Thoracic aorta (tissue), 2 donors: ENCODE measurements at regions not wholly inside any gene's neighbourhood (a gene's known extent, or its start where the extent isn't known, plus 50 kb on each side); places are given as distances from the start of the nearest gene placed in this dataset.

ENCODE experiments used
- ATAC-seq: fragments of 150-250 bp; one replicate; pipeline ENCODE4 v1.8.0; 2017; ENCODE audit warnings: low read depth; ENCODE audit not compliant: insufficient number of reproducible peaks, low FRiP score
- DNase-seq: peaks from one replicate; pipeline ENCODE4 v3.0.0-alpha.2; 2020; ENCODE audit warnings: low spot score
- H3K27ac ChIP-seq, 2 donors: fragments of 200-600 bp; sonication (generic); 1 replicate in 1 of 2; 2 replicates in 1 of 2; pipeline ENCODE4 v1.5.1; 2016; ENCODE audit warnings: mild to moderate bottlenecking in 2 of 2, moderate library complexity in 2 of 2
- H3K27me3 ChIP-seq: fragments of 200-600 bp; sonication (generic); replicated peaks from 2 replicates; pipeline ENCODE4 v1.6.0; 2016; ENCODE audit warnings: mild to moderate bottlenecking; ENCODE audit not compliant: insufficient read depth
- H3K36me3 ChIP-seq: fragments of 200-600 bp; sonication (generic); one replicate; pipeline ENCODE4 v1.5.1; 2016
- H3K4me1 ChIP-seq, 2 donors: fragments of 200-600 bp; sonication (generic); 1 replicate in 1 of 2; 2 replicates in 1 of 2; pipeline versions ENCODE4 v1.5.1 to v1.6.0; 2016; ENCODE audit warnings: low read depth in 2 of 2, mild to moderate bottlenecking in 1 of 2; ENCODE audit not compliant: control insufficient read depth in 1 of 2
- H3K4me3 ChIP-seq: fragments of 200-600 bp; sonication (generic); 2 replicates; pipeline ENCODE4 v1.5.1; 2016; ENCODE audit warnings: mild to moderate bottlenecking
- H3K9me3 ChIP-seq: fragments of 200-600 bp; sonication (generic); 2 replicates; pipeline ENCODE4 v1.5.1; 2016
- TF ChIP-seq, protein P1 (sequence below): fragments of 200-600 bp; sonication (generic); IDR thresholded peaks from one replicate; pipeline ENCODE4 v1.5.1; 2019; ENCODE audit warnings: antibody characterized with exemption

DNA sequence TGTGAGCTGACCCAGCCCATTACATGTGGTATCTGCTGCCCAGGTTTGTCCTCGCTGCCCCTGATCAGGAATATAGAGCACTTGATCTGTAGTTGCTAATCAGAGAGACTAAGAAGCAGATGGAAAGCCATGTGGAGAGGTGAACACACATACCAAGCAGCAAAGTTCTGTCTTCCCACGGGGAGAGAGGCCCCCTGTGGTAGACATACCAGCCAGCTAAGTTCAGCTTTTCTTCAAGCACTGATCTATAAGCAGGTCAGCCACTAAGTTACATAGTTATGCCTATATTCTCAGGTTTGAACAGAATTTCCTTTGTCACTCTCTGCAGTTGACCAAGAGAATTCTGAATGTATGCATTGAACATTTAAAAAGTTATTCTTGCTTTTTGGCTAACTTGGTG lies 76.4 kb downstream of the DDX3Y start:
- Histone ChIP-seq H3K4me3 (no peak overlapping the region), H3K9me3 (no peaks in the 10 kb centered on the region), H3K36me3 (no peaks in the 10 kb centered on the region), H3K4me1 (no peaks in the 10 kb centered on the region), H3K27ac (no peak overlapping the region), H3K27me3 (no peaks in the 10 kb centered on the region)
- DNase-seq (no peak), ATAC-seq (no peak)
- TF ChIP-seq, protein P1, sequence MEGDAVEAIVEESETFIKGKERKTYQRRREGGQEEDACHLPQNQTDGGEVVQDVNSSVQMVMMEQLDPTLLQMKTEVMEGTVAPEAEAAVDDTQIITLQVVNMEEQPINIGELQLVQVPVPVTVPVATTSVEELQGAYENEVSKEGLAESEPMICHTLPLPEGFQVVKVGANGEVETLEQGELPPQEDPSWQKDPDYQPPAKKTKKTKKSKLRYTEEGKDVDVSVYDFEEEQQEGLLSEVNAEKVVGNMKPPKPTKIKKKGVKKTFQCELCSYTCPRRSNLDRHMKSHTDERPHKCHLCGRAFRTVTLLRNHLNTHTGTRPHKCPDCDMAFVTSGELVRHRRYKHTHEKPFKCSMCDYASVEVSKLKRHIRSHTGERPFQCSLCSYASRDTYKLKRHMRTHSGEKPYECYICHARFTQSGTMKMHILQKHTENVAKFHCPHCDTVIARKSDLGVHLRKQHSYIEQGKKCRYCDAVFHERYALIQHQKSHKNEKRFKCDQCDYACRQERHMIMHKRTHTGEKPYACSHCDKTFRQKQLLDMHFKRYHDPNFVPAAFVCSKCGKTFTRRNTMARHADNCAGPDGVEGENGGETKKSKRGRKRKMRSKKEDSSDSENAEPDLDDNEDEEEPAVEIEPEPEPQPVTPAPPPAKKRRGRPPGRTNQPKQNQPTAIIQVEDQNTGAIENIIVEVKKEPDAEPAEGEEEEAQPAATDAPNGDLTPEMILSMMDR, result no peak

DNA sequence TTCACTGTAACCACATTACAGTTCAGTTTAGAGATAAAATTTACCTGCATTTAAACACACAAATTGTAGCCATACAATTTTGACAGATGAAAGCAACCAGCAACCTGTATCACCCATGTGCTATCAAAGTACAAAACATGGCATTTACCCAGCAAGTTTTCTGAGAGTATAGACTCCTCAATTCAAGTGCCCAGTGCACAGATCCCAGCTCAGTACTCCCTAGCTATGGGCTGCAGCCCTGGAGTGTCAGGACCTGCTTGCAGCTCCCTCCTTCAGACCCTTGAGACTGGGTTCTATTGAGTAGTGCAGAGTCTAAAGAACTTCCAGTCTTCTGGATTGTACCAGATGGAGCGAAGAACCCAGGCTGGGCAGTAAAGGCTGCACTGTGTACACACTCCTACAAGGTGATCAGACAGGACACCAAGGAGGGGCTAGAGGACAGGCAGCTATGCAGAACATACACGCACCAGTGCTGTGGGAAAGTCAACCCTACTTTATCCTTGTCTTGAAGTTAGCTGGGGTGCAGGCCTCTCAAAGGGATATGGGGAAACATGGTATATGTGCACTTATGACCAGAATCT lies 77.7 kb downstream of the DDX3Y start:
- ATAC-seq, result no peak
- Histone ChIP-seq H3K27me3 (no peaks in the 10 kb centered on the region), H3K9me3 (no peaks in the 10 kb centered on the region), H3K36me3 (no peaks in the 10 kb centered on the region), H3K4me1 (no peaks in the 10 kb centered on the region), H3K27ac (no peak overlapping the region), H3K4me3 (no peak overlapping the region)
- DNase-seq, result no peak
- TF ChIP-seq, protein P1, result no peak

DNA sequence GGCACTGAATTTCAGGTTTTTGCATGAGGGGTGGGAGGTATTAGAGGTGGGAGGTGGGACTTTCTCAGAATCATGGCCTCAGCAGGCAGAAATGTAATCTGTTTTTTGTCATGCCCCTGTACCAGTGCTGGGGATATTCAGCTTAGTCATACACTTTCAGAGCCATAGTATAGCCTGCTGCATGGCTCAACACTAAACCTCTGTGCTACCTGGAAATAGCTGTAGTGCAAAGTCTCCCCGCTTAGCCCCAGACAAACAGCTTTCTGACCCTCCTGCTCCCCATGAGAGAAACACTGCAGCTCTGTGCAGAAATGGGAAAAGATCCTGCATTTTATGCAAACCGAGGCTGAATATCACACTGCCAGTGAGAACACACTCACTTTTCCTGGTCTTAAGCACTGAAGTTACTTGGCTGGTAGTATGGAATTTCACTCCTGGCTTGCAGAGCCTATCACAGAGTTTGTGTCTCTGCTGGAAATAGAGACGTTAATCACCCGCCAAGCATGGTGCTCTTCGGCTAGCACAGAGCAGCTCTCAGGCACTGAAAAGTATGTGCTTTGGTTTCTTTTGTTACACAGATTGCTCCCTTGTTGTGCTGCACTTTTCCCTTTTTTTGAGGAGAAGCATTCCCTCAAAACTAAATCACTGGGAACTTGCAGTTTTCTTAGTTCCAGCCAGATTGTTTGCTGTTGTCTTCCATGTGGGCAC lies 80.1 kb downstream of the DDX3Y start:
- H3K27me3 ChIP-seq, result no peaks in the 10 kb centered on the region
- ATAC-seq (no peak), DNase-seq (no peak)
- H3K9me3 ChIP-seq, result no peaks in the 10 kb centered on the region
- no peak overlapping the region for H3K4me3 ChIP-seq
- no peaks in the 10 kb centered on the region for H3K36me3 ChIP-seq
- TF ChIP-seq, protein P1, result no peak
- no peaks in the 10 kb centered on the region for H3K4me1 ChIP-seq
- H3K27ac ChIP-seq, result no peak overlapping the region

DNA sequence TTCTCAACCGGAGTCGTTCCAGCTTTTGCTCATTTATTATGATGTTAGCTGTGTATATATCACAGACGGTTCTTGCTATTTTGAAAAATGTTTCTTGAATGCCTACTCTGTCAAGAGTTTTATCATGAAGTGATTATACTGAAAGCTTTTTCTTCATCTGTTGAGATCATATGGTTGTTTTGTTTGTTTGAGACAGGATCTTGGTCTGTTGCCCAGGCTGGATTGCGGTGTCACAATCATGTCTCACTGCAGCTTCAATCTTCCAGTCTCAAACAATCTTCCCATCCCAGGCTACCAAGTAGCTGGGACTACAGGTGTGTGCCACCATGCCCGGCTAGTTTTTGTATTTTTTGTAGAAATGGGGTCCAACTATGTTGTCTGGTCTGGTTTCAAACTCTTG lies 112.8 kb downstream of the DDX3Y start:
- H3K27me3 ChIP-seq, result no peaks in the 10 kb centered on the region
- H3K9me3 ChIP-seq, result no peaks in the 10 kb centered on the region
- no peak for ATAC-seq
- no peaks in the 10 kb centered on the region for H3K4me1 ChIP-seq
- no peak for DNase-seq
- no peaks in the 10 kb centered on the region for H3K36me3 ChIP-seq
- no peak overlapping the region for H3K4me3 ChIP-seq
- H3K27ac ChIP-seq, result no peak overlapping the region
- TF ChIP-seq, protein P1, result no peak

DNA sequence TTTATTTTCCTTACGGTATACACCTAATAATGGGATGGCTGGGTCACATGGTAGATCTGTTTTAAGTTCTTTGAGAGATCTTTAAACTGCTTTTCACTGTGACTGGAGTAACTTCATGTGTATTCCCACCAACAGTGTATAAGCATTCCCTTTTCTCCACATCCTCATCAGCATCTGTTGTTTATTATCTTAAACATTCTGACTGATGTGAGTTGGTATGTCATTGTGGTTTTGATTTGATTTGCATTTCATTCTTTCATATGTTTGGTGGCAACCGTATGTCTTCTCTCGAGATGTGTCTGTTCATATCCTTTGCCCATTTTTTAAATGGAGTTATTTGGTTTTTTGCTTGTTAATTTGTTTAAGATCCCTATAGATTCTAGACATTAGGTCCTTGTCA lies 114.8 kb downstream of the DDX3Y start:
- Histone ChIP-seq H3K9me3 (no peaks in the 10 kb centered on the region), H3K4me3 (no peak overlapping the region), H3K36me3 (no peaks in the 10 kb centered on the region), H3K4me1 (no peaks in the 10 kb centered on the region), H3K27me3 (no peaks in the 10 kb centered on the region), H3K27ac (no peak overlapping the region)
- no peak for ATAC-seq
- TF ChIP-seq, protein P1, result no peak
- no peak for DNase-seq
